ENCODE measurements at regions not wholly inside any gene's neighbourhood (a gene's known extent, or its start where the extent isn't known, plus 50 kb on each side); places are given as distances from the start of the nearest gene placed in this dataset.

DNA sequence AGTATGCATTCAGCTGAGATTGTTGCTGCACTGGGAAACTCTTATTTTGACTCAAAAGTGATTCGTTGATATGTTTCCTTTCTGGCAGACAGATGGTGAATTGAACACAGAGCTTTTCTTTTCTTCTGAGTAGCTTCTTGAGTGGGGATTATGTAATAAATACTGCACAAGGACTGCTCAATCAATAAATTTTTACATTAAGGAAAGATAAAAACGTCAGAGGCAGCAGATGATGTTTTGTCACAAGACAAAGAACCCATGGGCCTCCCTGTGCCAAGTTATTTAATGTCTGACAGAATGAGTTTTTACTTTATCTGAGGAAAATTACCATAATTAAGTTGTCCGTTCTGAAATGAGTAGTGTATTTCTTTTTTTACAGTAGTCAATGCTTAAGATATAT lies 460.3 kb downstream of the UTRN start:
- Mint-ChIP-seq H3K9me3 (no peaks in the 10 kb centered on the region), H3K27ac (no peak overlapping the region), H3K4me1 (ENCODE audit: low read depth) (peaks cover 13% of the 10 kb centered on the region), H3K27me3 (ENCODE audit: insufficient read depth) (no peaks in the 10 kb centered on the region; the same call in 1 of the 2 replicates), H3K4me3 (no peak overlapping the region), H3K36me3 (ENCODE audit: low read depth) (peaks cover 16% of the 10 kb centered on the region; the same call in 1 of the 2 replicates)
- TF ChIP-seq, protein P1, sequence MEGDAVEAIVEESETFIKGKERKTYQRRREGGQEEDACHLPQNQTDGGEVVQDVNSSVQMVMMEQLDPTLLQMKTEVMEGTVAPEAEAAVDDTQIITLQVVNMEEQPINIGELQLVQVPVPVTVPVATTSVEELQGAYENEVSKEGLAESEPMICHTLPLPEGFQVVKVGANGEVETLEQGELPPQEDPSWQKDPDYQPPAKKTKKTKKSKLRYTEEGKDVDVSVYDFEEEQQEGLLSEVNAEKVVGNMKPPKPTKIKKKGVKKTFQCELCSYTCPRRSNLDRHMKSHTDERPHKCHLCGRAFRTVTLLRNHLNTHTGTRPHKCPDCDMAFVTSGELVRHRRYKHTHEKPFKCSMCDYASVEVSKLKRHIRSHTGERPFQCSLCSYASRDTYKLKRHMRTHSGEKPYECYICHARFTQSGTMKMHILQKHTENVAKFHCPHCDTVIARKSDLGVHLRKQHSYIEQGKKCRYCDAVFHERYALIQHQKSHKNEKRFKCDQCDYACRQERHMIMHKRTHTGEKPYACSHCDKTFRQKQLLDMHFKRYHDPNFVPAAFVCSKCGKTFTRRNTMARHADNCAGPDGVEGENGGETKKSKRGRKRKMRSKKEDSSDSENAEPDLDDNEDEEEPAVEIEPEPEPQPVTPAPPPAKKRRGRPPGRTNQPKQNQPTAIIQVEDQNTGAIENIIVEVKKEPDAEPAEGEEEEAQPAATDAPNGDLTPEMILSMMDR (IDR thresholded peaks at IDR 0.05) = no peak
- DNase-seq = no peak

DNA sequence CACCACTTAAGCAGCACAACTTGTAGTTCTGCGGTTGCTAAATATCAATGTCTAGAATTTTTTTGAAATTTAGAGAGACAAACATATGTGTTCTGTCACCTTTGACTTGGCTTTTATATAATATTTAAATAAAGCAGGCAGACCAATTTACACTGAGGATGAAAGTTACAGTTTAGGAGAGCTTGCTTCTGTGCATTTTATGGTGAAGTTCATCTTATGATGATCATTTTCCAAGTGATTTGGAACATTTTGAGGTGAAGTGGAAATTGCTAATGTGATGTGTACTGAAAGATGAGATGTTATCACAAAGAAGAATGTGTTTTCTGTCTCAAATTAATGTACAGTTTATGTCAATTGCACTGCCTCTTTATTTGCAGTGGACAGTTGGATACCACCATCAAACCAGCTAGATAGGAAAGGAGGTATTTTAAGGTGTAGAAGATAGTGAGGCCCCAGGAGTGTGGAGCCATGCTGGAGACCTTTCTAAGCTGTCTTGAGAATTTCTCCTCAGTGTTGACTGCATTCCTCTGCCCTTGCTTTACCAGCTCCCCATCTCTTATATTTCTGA lies 461.9 kb downstream of the UTRN start:
- H3K9me3 Mint-ChIP-seq = no peaks in the 10 kb centered on the region
- peaks cover 9% of the 10 kb centered on the region; the same call in 1 of the 2 replicates for H3K36me3 Mint-ChIP-seq (ENCODE audit: low read depth)
- no peaks in the 10 kb centered on the region; the same call in 1 of the 2 replicates for H3K27me3 Mint-ChIP-seq (ENCODE audit: insufficient read depth)
- no peak overlapping the region for H3K4me3 Mint-ChIP-seq
- DNase-seq = no peak
- H3K4me1 Mint-ChIP-seq (ENCODE audit: low read depth) = peaks cover 13% of the 10 kb centered on the region
- peak overlapping the region; percentile 42; the same call in 1 of the 2 replicates for H3K27ac Mint-ChIP-seq
- TF ChIP-seq, protein P1 (IDR thresholded peaks at IDR 0.05) = no peak

DNA sequence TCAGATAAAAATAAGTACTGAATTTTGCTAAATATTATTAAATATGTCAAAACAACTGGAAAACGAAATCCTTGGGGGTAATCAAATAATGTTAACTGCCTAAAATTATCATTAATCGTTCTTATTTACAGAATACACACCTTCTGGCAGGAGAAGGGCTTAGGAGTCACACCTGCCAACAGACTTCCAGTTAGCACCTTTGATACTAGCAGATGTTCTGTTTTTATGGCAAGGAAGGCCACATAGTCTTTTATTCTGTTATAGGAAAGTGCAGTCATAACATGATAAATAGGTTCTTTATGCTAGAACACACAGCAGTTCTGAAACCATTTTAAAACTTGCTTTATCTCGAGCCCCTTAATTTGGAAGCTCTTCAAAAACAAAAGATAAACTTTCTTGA lies 464.1 kb downstream of the UTRN start:
- Mint-ChIP-seq H3K27me3 (ENCODE audit: insufficient read depth) (peaks cover 1% of the 10 kb centered on the region; the same call in 1 of the 2 replicates), H3K4me1 (ENCODE audit: low read depth) (peaks cover 13% of the 10 kb centered on the region), H3K27ac (no peak overlapping the region), H3K36me3 (ENCODE audit: low read depth) (peaks cover 9% of the 10 kb centered on the region), H3K9me3 (no peaks in the 10 kb centered on the region), H3K4me3 (no peak overlapping the region)
- TF ChIP-seq, protein P1 (IDR thresholded peaks at IDR 0.05) = no peak
- DNase-seq = no peak

DNA sequence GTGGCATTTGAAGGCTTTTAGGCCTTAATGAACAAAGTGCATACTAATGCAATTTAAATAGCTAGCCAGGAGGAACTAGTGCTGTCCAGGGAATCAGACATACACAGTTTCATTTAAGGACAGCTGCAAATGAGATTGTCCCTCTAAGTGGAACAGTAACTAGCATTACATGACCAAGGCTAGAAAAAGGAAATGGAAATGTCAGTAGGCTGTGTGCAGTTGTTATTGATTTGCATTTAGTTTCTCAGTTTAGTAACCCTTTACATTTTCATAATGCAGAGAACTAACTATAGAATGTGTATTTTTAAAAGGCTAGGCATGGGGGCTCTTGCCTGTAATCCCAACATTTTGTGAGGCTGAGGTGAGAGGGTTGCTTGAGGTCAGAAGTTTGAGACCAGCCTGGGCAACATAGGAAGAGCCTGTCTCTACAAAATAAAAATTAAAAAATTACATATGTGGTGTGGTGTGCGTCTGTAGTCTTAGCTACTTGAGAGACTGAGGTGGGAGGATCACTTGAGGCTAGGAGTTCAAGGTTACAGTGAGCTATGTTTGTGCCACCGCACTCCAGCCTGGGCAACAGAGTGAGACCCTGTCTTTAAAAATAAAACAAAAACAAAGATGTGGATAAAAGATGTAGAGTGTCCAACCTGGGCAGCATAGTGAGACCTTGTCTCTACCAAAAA lies 468.0 kb downstream of the UTRN start:
- Mint-ChIP-seq H3K27ac (no peak overlapping the region), H3K36me3 (ENCODE audit: low read depth) (peaks cover 9% of the 10 kb centered on the region), H3K27me3 (ENCODE audit: insufficient read depth) (0 out of 2 replicates have a peak, but pooled peaks cover 1% of the 10 kb centered on the region), H3K4me1 (ENCODE audit: low read depth) (peaks cover 18% of the 10 kb centered on the region), H3K9me3 (no peaks in the 10 kb centered on the region), H3K4me3 (no peak overlapping the region)
- TF ChIP-seq, protein P1 (IDR thresholded peaks at IDR 0.05) = no peak
- no peak for DNase-seq

DNA sequence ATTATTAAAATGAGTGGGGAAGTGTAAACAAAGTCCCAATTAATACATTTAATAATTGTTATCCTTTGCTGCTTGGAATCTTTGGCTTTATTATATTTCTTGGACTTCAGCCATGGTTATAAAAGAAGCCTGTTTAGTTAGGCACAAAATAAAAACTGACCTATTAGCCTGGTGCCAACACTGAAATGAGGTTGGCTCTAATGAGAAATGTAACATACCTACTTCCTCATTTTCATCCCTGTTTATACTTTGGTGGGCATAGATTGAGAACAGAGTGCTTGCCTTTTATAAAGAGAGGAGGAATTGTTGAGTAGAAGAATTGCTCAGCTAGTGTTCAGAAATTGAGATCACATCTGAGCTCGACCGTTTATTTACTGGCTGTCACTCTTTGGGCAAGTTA lies 471.3 kb downstream of the UTRN start:
- TF ChIP-seq, protein P1 (IDR thresholded peaks at IDR 0.05) = no peak
- H3K36me3 Mint-ChIP-seq (ENCODE audit: low read depth) = no peaks in the 10 kb centered on the region; the same call in none of the 2 replicates
- no peaks in the 10 kb centered on the region for H3K9me3 Mint-ChIP-seq
- H3K27me3 Mint-ChIP-seq (ENCODE audit: insufficient read depth) = 0 out of 2 replicates have a peak, but pooled peaks cover 1% of the 10 kb centered on the region
- no peak for DNase-seq
- H3K4me1 Mint-ChIP-seq (ENCODE audit: low read depth) = peaks cover 27% of the 10 kb centered on the region
- H3K27ac Mint-ChIP-seq = no peak overlapping the region
- H3K4me3 Mint-ChIP-seq = no peak overlapping the region

Data from HFFc6 (cell line).